SU-DHL-6 (cell line): ENCODE measurements at regions not wholly inside any gene's neighbourhood (a gene's known extent, or its start where the extent isn't known, plus 50 kb on each side); places are given as distances from the start of the nearest gene placed in this dataset.

ENCODE experiments used
- EZH2phosphoT487 ChIP-seq: fragments of 200-600 bp; sonication (generic), shearing (Covaris generic); conservative IDR thresholded peaks from 2 replicates; pipeline ENCODE4 v1.6.1; 2018; ENCODE audit warnings: mild to moderate bottlenecking, antibody characterized with exemption, low read length, moderate library complexity, mixed read lengths
- TF ChIP-seq, protein P1 (sequence below): fragments of 200-600 bp; sonication (generic); IDR thresholded peaks from one replicate; pipeline ENCODE4 v1.5.1; 2017; ENCODE audit warnings: antibody characterized with exemption, mild to moderate bottlenecking, low read length, moderate library complexity; ENCODE audit not compliant: insufficient read depth, poor library complexity, severe bottlenecking

DNA sequence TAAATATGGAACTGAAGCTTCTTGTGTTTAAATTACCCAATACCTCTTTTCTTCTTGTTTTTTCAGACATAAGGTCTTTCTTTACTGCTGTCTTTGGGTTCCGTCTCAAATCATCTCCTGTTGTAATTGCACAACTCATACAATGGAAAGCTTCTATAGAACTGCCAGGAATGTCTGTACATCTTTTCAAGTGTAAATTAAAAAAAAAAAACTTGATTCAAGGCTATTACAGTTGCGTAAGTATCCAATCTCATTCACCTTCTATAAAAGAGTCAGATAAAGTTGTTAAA lies 243.5 kb downstream of the ICE1 start:
- TF ChIP-seq, protein P1, sequence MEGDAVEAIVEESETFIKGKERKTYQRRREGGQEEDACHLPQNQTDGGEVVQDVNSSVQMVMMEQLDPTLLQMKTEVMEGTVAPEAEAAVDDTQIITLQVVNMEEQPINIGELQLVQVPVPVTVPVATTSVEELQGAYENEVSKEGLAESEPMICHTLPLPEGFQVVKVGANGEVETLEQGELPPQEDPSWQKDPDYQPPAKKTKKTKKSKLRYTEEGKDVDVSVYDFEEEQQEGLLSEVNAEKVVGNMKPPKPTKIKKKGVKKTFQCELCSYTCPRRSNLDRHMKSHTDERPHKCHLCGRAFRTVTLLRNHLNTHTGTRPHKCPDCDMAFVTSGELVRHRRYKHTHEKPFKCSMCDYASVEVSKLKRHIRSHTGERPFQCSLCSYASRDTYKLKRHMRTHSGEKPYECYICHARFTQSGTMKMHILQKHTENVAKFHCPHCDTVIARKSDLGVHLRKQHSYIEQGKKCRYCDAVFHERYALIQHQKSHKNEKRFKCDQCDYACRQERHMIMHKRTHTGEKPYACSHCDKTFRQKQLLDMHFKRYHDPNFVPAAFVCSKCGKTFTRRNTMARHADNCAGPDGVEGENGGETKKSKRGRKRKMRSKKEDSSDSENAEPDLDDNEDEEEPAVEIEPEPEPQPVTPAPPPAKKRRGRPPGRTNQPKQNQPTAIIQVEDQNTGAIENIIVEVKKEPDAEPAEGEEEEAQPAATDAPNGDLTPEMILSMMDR: no peak
- no peak for TF ChIP-seq EZH2phosphoT487
